ENCODE measurements at regions not wholly inside any gene's neighbourhood (a gene's known extent, or its start where the extent isn't known, plus 50 kb on each side); places are given as distances from the start of the nearest gene placed in this dataset.
A peak's percentile ranks its signal among the peaks of the same experiment; 100 is the strongest.
"Not testable (repeated sequence)": the region's sequence is repeated elsewhere in the genome, so short reads cannot be mapped to it uniquely, and the experiment has no call there.

DNA sequence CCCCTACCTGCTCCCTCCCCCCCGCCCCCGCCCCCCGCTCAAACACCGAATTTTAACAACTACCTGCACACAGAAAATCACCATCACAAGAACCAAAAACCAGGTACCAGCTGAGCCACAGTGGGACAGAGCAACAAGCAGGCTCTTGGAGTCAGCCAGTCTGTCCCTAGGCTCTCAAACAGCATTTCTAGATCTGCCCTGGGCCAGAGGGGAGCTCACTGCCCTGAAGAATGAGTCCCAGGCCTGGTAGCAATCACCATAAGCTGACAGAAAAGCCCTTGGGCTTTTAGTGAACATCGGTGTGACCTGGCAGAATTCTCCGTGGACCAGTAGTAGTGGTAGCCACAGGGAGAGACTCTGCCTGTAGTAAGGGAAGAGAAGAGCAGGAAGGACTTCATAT lies 58.3 kb downstream of the C11orf87 start:
- no peak for DNase-seq

DNA sequence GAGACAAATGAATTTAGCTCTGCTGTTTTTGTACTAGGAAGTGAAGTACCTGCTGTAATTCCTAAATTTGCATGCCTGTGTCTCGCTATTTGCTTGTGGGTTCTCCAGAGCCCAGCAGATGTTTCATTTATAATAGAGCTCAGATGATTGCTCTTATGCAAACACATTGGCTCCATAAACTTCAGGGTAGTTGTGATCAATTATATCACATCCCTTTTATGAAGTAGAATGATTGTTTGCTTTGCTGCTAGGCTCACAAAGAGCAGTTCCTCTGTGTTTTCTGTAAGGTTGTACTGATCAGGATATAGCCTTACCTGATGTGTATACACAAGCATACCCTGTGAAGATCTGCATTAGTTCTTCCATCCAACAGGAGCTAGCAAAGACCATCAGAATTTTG lies 64.1 kb downstream of the C11orf87 start:
- peak; percentile 98 for DNase-seq

DNA sequence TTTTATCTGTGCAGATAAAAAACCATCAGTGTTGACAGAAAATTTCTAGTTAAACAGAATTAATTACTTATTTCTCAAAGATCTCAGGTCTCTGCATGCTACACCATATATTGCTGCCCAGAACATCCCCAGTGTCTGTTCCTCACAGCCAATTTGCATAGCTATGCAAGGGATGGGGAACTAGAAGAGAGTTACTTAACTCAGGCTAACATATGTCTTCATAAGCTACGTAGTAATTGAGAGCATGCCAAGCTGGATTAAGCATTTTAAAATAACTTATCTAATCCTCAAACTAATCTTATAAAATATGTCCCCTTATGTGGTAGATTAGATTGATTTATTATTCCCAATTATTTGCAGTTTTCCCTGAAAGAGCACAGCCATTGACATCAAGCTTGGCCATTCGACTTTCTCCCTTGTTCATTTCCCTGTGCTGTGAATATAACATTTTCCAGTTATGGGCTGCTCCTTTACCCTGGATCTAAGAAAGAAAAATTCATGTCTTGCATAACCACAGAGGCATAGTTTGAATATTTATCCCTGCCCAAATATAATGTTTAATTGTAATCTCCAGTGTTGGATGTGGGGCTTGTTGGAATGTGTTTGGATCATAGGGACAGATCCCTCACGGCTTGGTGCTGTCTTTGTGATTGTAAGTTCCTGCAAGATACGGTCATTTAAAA lies 69.1 kb downstream of the C11orf87 start:
- DNase-seq, result peak; percentile 8

DNA sequence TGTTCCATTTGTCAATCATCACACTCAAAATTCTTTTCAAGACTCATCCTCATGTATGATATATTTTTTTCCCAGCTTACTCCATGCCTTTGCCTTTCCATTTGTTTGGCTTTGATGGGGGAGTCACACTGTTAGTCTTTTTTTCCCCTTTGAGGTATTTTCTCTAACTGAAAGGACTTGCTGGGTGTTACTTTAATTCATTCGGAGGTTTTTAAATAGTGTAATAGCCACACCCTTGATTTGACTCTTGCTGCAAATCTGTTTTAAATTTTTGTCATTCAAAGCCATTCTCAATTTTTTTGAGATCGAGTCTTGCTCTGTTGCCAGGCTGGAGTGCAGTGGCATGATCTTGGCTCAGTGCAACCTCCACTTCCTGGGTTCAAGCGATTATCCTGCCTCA lies 84.1 kb downstream of the C11orf87 start:
- DNase-seq, result no peak

DNA sequence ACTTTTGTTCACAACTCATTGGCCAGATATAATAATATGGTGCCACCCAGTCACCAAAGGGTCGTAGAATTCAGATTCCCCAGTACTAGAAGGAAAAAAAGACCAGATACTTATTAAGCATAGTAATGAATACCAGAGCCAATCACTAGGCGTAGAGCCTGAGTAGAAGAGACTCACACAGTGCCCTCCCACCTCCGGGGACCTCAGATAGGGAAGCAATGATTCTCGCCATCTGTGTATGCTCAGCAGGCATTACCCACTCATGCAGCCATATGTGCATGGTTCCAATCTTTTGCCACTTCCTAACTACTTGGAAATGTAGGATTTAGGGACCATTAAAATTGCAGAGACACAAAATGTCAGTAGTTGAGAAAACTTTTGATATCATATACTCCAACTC lies 85.3 kb downstream of the C11orf87 start:
- peak; percentile 56 for DNase-seq

DNA sequence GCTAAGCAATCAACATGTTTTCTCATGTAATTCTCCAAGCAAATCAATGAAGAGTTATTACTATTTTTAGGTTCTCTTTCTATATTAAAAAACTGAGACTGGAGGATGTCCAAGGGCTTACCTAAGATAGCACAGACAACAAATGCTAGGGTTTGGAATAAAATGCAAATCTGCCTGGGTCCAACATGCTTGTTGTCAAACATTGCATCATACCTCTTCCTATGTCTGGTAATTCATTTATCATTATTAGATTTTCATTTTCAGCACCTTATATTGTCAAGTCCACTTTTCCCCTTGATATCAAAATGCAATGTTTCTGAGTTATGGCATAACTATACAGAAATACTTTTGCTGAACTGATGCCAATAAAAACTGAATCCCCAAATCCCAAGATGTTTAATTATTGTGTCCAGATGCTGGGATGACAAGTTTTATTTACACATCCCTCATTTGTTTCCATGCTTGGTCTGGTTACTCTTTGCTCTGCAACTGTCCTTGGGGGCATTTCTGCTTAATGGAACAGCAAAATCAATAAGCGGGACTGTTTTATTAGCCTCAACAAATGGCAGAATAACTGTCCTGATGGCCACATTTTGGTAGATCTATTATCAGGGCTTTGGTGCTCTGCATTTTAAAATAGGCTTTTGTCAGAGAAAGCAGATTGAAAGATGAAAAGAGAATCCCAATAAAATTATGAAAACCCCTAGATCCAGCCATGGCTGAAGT lies 86.0 kb downstream of the C11orf87 start:
- peak; percentile 84 for DNase-seq

DNA sequence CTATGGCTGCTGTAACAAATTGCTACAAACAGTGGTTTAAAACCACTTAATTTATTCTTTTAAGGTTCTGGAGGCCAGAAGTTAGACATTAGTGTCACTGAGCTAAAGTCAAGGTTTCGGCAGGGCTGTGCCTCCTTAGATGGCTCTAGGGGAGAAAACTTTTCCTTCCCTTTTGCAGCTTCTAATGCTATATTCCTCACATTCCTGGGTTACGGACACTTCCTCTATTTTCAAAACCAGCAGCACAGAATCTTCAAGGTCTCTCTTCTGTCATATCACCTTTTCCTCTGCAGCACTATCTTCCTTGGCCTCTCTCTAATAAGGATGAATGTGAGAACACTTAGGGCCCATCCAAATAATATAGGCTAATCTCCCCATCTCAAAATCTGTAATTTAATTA lies 87.0 kb downstream of the C11orf87 start:
- DNase-seq, result no peak

DNA sequence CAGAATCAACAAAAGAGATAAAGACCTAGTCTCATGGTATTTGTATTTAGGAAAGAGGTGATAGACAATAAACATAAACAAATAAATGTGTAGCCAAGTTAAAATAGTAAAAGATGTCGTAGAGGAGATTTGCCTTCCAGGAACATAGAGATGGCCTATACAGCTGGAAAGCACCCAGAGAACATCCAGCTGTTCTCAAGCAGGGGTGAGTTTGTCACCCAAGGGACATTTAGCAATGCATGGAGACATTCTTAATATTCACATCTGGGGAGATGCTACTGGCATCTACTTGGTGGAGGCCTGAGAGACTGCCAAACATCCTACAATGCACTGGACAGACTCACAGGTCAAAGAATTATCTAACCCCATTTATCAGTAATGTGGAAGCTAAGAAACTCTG lies 88.3 kb downstream of the C11orf87 start:
- no peak for DNase-seq

DNA sequence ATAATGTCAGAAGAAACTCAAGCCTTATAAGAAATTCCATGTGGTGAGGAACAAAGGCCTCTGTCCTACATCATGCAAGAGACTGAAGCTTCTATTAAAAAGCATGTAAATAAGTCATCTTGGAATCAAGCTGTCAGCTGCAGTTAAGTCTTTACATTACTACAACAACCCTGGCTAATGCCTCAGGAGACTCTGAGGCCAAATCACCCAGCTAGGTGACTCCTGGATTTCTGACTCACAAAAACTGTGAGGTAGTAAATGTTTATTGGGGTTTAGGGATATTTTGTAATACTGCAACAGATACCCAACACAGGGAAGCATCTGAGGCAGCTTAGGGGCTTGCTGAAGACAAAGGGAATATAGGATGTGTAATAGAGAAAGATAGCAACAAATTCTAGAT lies 89.6 kb downstream of the C11orf87 start:
- DNase-seq, result no peak

DNA sequence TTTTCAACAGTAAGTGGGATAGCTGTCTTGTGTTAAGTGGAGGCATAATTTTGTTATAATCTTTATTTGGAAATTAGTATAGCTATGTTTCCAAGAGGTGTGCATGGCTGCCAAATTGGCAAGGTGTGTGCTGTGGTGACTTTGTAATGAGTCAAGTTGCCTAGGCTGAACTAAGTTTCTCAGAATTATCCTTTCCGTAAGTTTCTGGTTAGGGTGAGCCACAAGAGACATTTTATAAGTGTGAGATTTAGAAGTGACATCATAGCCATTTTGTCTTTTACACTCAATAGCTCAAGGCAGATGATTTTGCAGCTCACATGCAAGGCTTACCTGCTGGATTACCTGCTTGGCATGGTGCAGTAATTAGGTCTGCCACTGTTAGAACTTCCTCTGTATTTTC lies 90.3 kb downstream of the C11orf87 start:
- DNase-seq, result no peak

DNA sequence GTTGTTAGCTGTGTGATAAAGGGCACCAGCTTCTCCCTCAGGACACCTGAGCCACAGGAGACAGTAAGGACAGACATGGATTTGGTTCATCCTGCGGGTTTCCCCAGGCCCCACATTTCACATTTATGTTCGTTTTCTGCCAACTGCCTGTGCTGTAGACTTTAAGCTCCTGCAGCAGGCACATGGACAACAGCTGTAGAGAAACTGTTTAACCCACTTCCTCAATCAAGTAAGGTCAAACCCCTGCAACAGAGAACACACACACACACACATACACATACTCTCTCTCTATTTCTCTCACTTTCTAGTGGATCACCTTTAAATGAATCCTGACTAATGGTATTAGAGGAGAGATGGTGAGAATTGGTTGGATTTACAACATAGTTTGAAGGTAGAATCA lies 90.7 kb downstream of the C11orf87 start:
- no peak for DNase-seq

DNA sequence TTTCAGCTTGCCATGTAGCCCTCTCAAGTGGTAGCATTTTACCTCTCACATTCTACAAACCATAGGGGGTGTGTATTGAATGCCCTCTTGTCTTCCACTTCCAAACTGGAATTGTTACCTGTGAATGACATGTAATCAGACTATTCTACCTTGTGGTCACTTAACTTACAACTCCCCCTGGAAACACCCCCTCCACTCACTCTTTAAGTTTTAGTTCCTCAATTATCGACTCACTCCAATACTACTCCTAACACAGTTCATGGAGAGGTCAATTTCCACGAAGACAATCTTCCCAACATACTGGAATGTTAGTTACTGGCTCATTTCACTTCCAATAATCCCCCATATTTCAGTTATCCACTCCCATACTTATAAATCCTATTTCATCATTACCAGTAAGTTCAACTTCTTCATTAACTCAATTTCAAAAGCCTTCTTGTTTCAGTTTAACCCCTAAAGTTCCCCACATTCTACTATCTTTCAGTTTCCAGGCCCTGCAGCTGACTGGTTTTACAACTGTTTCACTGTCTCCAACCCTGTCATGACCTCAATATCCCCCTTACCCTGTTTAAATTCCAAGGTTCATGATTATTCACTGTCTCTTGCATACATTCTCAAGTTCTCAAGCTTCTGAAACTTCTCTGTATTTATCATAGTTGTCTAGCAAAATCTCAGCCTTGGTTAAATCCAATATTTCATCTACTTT lies 92.5 kb downstream of the C11orf87 start:
- no peak for DNase-seq

DNA sequence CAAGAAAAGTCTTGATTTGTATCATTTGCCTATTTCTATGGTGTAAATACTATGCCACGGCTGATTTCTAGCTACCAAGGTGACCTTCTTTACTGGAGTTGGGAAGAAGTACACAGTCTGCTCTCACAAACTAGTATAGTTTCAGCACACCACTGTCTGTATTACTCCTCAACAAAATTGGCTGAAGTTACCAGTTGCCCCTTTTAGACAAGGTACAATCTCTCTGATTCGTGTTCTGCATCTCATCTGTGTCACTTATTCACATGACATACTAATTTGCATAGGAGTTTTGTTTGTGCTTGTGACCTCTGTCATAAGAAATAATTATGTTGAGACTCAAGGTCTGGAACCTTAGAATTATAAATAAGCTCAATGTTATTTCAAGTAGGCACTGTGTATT lies 97.3 kb downstream of the C11orf87 start:
- no peak for DNase-seq

DNA sequence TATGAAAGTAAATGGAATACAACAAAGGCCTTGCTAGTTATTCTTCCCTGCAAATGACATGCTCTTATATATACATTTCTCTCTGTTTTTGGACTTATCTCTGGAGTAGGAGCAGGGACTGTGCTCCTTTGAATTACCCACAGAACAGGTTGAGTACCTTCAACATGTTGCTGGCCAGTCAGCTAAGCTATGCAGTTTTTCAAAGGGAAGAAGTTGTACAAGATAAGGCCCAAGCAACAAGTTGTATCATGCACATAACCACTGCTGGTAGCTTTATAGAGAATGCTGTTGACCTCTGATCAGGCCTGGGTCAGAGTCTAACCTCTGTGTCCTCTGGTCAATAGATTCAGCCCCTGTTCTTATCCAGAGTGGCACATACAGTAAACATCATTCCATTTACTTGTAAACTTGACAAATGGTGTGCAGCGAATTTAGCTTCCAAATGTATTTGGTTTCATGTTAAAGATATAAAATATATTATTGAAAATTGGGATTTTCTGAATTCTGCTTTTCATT lies 99.6 kb downstream of the C11orf87 start:
- DNase-seq, result no peak

DNA sequence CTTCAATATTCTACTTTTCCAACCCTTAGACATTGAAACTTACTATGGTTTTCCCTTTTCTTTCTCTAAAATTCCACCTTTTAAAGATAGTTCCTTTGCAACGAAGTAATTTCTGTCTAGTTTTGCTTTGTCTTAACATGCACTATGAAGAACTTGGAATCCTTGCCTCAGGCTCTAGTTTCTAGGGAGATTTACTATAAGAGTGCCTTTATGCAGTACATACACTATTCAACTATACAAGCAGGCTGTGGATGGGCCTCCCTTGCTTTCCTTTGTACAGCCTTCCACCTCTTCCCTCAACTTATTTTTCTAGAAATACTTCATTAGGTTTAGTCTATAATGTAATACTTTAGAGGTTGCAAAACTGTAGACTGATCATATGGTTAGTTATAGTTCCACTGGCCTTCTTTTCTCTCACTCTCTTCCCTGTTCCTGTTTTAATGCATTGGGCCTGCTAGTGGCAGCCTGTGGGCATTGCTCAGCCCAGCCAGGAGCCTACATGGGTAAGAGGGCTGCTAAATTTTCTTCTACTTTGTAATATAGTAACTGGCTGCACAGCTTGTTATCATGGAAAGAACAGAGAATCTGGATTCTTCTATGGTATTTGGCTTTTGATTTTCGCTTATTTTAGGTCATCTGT lies 100.2 kb downstream of the C11orf87 start:
- DNase-seq, result no peak

DNA sequence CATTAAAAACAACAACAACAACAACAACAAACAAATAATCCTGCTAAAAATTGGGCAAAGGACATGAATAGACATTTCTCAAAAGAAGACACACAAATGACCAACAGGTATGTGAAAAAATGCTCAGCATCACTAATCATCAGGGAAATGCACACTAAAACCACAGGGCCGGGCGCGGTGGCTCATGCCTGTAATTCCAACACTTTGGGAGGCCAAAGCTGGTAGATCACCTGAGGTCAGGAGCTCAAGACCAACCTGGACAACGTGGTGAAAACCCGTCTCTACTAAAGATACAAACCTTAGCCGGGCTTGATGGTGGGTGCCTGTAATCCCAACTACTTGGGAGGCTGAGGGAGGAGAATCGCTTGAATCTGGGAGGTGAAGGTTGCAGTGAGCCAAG lies 103.6 kb downstream of the C11orf87 start:
- not testable (repeated sequence) for DNase-seq

DNA sequence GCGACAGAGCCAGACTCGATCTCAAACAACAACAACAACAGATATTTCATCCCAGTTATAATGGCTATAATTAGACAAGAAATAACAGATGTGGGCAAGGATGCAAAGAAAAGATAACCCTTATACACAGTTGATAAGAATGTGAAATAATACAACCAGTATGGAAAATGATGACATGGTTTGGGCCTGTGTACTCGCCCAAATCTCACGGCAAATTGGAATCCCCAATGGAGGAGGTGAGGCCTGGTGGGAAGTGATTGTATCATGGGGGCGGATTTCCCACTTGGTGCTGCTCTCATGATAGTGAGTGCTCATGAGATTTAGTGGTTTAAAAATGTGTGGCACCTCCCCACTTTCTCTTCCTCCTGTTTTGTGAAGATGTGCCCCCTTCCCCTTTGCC lies 104.1 kb downstream of the C11orf87 start:
- DNase-seq, result no peak

DNA sequence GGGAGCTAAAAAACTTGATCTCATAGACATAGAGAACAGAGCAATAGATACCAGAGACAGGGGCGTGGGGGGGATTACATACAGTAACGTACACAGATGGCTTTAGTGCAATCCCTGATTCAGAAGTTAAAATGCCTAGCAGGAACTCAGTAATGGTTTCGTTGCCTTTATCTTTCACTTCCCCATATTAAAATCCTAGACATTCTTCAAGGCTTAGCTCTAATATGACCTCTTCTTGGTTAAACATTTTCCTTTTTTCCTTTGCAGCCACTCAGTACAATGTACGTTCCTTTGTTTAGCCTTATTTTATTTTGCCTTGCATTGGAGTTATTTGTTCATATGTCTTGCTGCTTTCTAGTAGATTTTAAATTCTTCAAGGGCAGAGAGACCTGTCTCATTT lies 104.9 kb downstream of the C11orf87 start:
- DNase-seq, result no peak

DNA sequence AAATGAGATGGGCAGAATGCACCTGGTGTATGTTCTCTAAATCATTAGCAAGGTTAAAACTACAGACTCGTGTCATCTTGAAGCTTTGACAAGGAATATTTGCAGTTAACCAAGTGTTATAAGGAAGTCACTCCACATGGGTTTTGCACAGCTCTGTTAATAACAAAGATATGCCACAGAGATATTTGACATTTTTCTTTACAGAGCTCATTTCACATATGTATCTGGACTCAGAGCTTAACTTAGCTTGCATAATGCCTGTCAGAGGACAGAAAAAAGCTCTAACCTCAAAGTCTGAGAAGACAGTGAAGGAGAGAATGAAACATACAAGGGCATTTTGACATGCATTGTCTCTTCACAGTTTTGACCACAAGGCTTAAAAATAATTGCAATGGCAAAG lies 105.5 kb downstream of the C11orf87 start:
- DNase-seq, result no peak

DNA sequence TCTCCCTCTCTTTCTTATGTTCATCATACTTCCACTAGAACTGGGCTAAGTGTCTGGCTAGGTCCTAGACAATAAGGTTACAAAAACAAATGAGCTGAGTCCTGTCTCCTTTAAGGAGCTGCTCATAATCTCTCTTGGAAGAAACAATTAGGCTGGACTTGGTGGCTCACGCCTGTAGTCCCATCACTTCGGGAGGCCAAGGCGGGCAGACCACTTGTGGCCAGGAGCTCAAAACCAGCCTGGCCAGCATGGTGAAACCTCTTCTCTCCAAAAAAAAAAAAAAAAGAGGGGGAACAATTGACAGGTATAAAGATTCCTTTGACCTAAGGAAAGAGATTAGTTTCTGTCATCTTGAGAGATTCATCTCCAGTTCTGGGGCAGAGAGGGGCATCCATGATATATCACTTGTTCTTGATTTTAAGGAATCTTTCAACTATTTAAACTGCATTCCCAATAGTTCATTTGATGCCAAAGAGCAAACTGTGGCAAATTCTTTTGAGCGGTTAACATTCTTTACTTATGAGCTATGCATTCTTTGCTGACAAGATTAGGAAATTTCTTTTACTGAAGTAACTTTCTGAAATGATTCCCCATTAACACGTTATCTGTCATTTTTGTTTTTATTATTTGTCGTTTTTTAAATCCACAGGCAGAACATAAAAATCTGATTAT lies 125.5 kb downstream of the C11orf87 start:
- no peak for DNase-seq

DNA sequence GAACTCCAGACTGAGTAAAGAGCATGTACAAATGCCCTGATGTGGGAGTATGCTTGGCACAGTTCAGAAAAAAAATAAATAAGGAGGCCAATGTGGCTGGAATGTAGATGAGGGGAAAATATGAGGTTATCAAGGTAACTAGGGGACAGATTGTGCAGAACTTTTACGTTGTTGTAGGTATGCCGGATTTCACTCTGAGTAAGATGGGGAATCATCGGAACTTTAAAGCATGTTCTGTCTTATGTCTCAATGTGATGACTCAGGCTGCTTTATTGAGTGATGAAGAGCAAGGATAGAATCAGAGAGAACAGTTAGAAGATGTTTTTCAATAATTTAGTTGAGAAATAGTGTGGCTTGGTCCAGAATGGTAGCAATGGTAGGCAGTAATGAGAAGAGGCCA lies 130.4 kb downstream of the C11orf87 start:
- DNase-seq, result no peak

DNA sequence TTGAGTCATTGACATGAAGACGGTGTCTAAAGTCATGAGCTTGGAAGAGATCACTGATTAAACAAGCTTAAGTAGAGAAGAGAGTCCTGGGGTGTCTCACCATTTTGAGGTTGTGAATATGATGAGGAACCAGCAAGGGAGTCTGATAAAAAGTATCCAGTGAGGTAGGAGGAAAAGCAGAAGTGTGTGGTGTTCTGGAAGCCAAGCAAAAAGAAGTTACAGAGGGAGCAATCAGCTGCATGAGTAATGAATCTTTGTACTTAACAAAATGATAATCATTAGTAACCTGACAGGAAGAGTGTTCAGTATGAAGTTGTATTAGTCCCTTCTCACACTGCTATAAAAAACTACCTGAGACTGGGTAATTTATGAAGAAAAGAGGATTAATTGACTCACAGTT lies 131.3 kb downstream of the C11orf87 start:
- no peak for DNase-seq

DNA sequence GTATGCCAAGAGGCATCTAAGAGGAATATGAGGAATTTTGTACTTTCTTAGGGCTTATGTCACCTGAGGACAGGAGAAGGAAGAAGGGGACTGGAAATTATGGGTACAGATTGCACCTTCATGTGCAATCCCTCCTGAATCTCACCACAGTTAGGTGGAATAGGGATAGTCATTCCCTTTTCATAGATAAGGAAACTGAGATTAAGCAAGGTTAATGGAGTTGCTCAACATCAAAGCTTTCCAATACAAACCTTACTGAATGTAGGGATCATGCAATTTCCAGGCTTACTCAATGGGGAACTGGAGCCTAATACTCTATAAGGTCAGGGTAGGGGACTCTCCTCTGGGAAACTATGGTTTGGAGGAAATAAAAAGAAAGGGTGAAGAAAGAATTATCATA lies 133.0 kb downstream of the C11orf87 start:
- DNase-seq, result no peak
